Smooth muscle cell (in vitro differentiated cells): ENCODE measurements at regions not wholly inside any gene's neighbourhood (a gene's known extent, or its start where the extent isn't known, plus 50 kb on each side); places are given as distances from the start of the nearest gene placed in this dataset.
A peak's percentile ranks its signal among the peaks of the same experiment; 100 is the strongest.

Source experiments
- DNase-seq: peaks from one replicate; lab custom pipeline; 2025; ENCODE audit not compliant: unreplicated experiment; lab: John Stamatoyannopoulos, UW
- H2AFZ ChIP-seq: fragments of 200-600 bp; sonication (generic); 2 replicates; pipeline ENCODE4 v1.6.0; 2016; ENCODE audit warnings: antibody characterized with exemption, low read depth, mild to moderate bottlenecking
- H3F3A ChIP-seq: fragments of 200-600 bp; sonication (generic); 2 replicates; pipeline ENCODE4 v1.6.0; 2017; ENCODE audit warnings: antibody characterized with exemption, low read depth
- H3K27ac ChIP-seq: fragments of 200-600 bp; sonication (generic); 2 replicates; pipeline ENCODE4 v1.5.1; 2016; ENCODE audit warnings: low read depth, mild to moderate bottlenecking
- H3K27me3 ChIP-seq: fragments of 200-600 bp; sonication (generic); 2 replicates; pipeline ENCODE4 v1.6.1; 2016; ENCODE audit warnings: low read depth, mild to moderate bottlenecking
- H3K36me3 ChIP-seq: fragments of 200-600 bp; sonication (generic); 2 replicates; pipeline ENCODE4 v1.5.1; 2016; ENCODE audit warnings: low read depth
- H3K4me1 ChIP-seq: fragments of 200-600 bp; sonication (generic); 2 replicates; pipeline ENCODE4 v1.5.1; 2016; ENCODE audit warnings: low read depth
- H3K4me2 ChIP-seq: fragments of 200-600 bp; sonication (generic); 2 replicates; pipeline ENCODE4 v1.6.0; 2016; ENCODE audit warnings: mild to moderate bottlenecking
- H3K4me3 ChIP-seq: fragments of 200-600 bp; sonication (generic); 2 replicates; pipeline ENCODE4 v1.5.1; 2016; ENCODE audit warnings: mild to moderate bottlenecking
- H3K79me2 ChIP-seq: fragments of 200-600 bp; sonication (generic); 2 replicates; pipeline ENCODE4 v1.6.0; 2016; ENCODE audit warnings: low read depth, mild to moderate bottlenecking
- H3K9ac ChIP-seq: fragments of 200-600 bp; sonication (generic); 2 replicates; pipeline ENCODE4 v1.6.0; 2016; ENCODE audit warnings: low read depth
- H3K9me3 ChIP-seq: fragments of 200-600 bp; sonication (generic); replicated peaks from 2 replicates; pipeline ENCODE4 v1.5.1; 2016; ENCODE audit warnings: low read depth
- H4K20me1 ChIP-seq: fragments of 200-600 bp; sonication (generic); 2 replicates; pipeline ENCODE4 v1.6.0; 2016; ENCODE audit warnings: low read depth
- CTCF ChIP-seq: fragments of 200-600 bp; sonication (generic); IDR thresholded peaks from 2 replicates; pipeline ENCODE4 v1.5.1; 2017; ENCODE audit warnings: borderline replicate concordance, mild to moderate bottlenecking, antibody characterized with exemption; ENCODE audit not compliant: insufficient read depth, poor library complexity, severe bottlenecking
- WGBS: methylation state at CpG from one replicate; pipeline ENCODE4 v1.1.7; 2016; ENCODE audit warnings: low lambda C conversion rate; 5-methylcytosine and 5-hydroxymethylcytosine counted together

GRCh38 chr3:74463515-74463914 is 150.9 kb downstream of the CNTN3 start:
- 71% methylated on average over 4 of the region's 4 CpGs for WGBS
- Histone ChIP-seq H3K4me2 (no peak overlapping the region), H3K36me3 (no peaks in the 10 kb centered on the region)

GRCh38 chr3:74456166-74456565 is 158.3 kb downstream of the CNTN3 start:
- H3K27ac ChIP-seq: no peak overlapping the region
- H3K79me2 ChIP-seq: no peaks in the 10 kb centered on the region
- no peak overlapping the region for H3K4me3 ChIP-seq
- H3K4me1 ChIP-seq: no peaks in the 10 kb centered on the region
- no peak for DNase-seq
- no peak overlapping the region for H2AFZ ChIP-seq
- H3K9ac ChIP-seq: no peak overlapping the region
- H4K20me1 ChIP-seq: no peaks in the 10 kb centered on the region
- no peaks in the 10 kb centered on the region for H3K9me3 ChIP-seq
- H3K36me3 ChIP-seq: no peaks in the 10 kb centered on the region
- TF ChIP-seq CTCF: no peak
- H3F3A ChIP-seq: no peaks in the 10 kb centered on the region
- H3K4me2 ChIP-seq: no peak overlapping the region
- H3K27me3 ChIP-seq: no peaks in the 10 kb centered on the region

More at GRCh38 chr3:74463515-74463914, 150.9 kb downstream of the CNTN3 start:
- no peaks in the 10 kb centered on the region for H3K79me2 ChIP-seq
- TF ChIP-seq CTCF: no peak
- no peaks in the 10 kb centered on the region for H3K4me1 ChIP-seq
- H3F3A ChIP-seq: no peaks in the 10 kb centered on the region
- H3K9me3 ChIP-seq: no peaks in the 10 kb centered on the region
- H4K20me1 ChIP-seq: no peaks in the 10 kb centered on the region
- no peak overlapping the region for H3K27ac ChIP-seq
- peak overlapping the region; percentile 34 for H2AFZ ChIP-seq
- no peak overlapping the region for H3K9ac ChIP-seq
- H3K27me3 ChIP-seq: no peaks in the 10 kb centered on the region
- no peak overlapping the region for H3K4me3 ChIP-seq
- no peak for DNase-seq

GRCh38 chr3:74447221-74447620 is 167.2 kb downstream of the CNTN3 start:
- H3K4me2 ChIP-seq: no peak overlapping the region
- no peaks in the 10 kb centered on the region for H3K4me1 ChIP-seq
- H3K9ac ChIP-seq: no peak overlapping the region
- H4K20me1 ChIP-seq: no peaks in the 10 kb centered on the region
- no peaks in the 10 kb centered on the region for H3K9me3 ChIP-seq
- 70% methylated on average over 1 of the region's 1 CpG for WGBS
- no peaks in the 10 kb centered on the region for H3F3A ChIP-seq
- no peaks in the 10 kb centered on the region for H3K79me2 ChIP-seq
- H3K4me3 ChIP-seq: no peak overlapping the region
- no peak for TF ChIP-seq CTCF
- DNase-seq: no peak
- no peak overlapping the region for H3K27ac ChIP-seq
- no peaks in the 10 kb centered on the region for H3K27me3 ChIP-seq
- H2AFZ ChIP-seq: no peak overlapping the region
- H3K36me3 ChIP-seq: no peaks in the 10 kb centered on the region

GRCh38 chr3:74445541-74445940 is 168.9 kb downstream of the CNTN3 start:
- no peaks in the 10 kb centered on the region for H3K27me3 ChIP-seq
- no peaks in the 10 kb centered on the region for H3K36me3 ChIP-seq
- no peak overlapping the region for H3K27ac ChIP-seq
- H3K79me2 ChIP-seq: no peaks in the 10 kb centered on the region
- H2AFZ ChIP-seq: no peak overlapping the region
- no peak for TF ChIP-seq CTCF
- H3K4me1 ChIP-seq: no peaks in the 10 kb centered on the region
- no peak overlapping the region for H3K4me2 ChIP-seq
- WGBS: 80% methylated on average over 1 of the region's 1 CpG
- DNase-seq: no peak
- no peaks in the 10 kb centered on the region for H3K9me3 ChIP-seq
- no peak overlapping the region for H3K4me3 ChIP-seq
- no peaks in the 10 kb centered on the region for H4K20me1 ChIP-seq
- H3F3A ChIP-seq: no peaks in the 10 kb centered on the region
- H3K9ac ChIP-seq: no peak overlapping the region
